GM21381 (cell line): ENCODE measurements at regions not wholly inside any gene's neighbourhood (a gene's known extent, or its start where the extent isn't known, plus 50 kb on each side); places are given as distances from the start of the nearest gene placed in this dataset.

ENCODE experiments used
- ATAC-seq: cut with Tn5 transposase; IDR thresholded peaks from one replicate; pipeline ENCODE4 v1.9.1; 2021; ENCODE audit warnings: mild to moderate bottlenecking, moderate library complexity; ENCODE audit not compliant: unreplicated experiment

- no peak for ATAC-seq
These were observed 62.9 kb upstream of the ELK3 start for GRCh38 chr12:96131230-96131788.

- ATAC-seq, result no peak
These were observed 61.4 kb upstream of the ELK3 start for GRCh38 chr12:96132819-96133218.

- ATAC-seq, result no peak
These were observed 60.0 kb upstream of the ELK3 start for GRCh38 chr12:96134200-96134599.

- ATAC-seq, result no peak
These were observed 58.0 kb upstream of the ELK3 start for GRCh38 chr12:96136161-96136560.

GRCh38 chr12:96136725-96137378, 57.3 kb upstream of the ELK3 start:
- no peak for ATAC-seq

- ATAC-seq, result no peak
These were observed 54.0 kb upstream of the ELK3 start for GRCh38 chr12:96140174-96140573.

GRCh38 chr12:96141216-96141912, 52.8 kb upstream of the ELK3 start:
- ATAC-seq, result no peak

- no peak for ATAC-seq
These were observed 50.8 kb upstream of the ELK3 start for GRCh38 chr12:96143392-96143791.

- no peak for ATAC-seq
These were observed 50.2 kb upstream of the ELK3 start for GRCh38 chr12:96143827-96144565.
